Testis (tissue), 2 donors: ENCODE measurements at regions not wholly inside any gene's neighbourhood (a gene's known extent, or its start where the extent isn't known, plus 50 kb on each side); places are given as distances from the start of the nearest gene placed in this dataset.

ENCODE experiments used
- DNase-seq: peaks from one replicate; pipeline ENCODE4 v3.0.0-alpha.2; 2019
- H3K27ac ChIP-seq, 2 donors: fragments of 200-600 bp; sonication (generic); one replicate each; pipeline ENCODE4 v1.5.1; 2019
- H3K27me3 ChIP-seq: fragments of 200-600 bp; sonication (generic); one replicate; pipeline ENCODE4 v1.5.1; 2019
- H3K36me3 ChIP-seq: fragments of 200-600 bp; sonication (generic); one replicate; pipeline ENCODE4 v1.5.1; 2017; ENCODE audit warnings: low read depth; ENCODE audit errors: missing control alignments
- H3K4me1 ChIP-seq: fragments of 200-600 bp; sonication (generic); one replicate; pipeline ENCODE4 v1.5.1; 2019
- H3K4me3 ChIP-seq, 2 donors: fragments of 200-600 bp; sonication (generic); one replicate each; pipeline ENCODE4 v1.5.1; 2017 to 2019
- H3K9me3 ChIP-seq: fragments of 200-600 bp; sonication (generic); one replicate; pipeline ENCODE4 v1.5.1; 2017
- CTCF ChIP-seq, 3 experiments: fragments of 450-650 bp in 2 of 3; fragments of 200-600 bp in 1 of 3; sonication (generic) in 1 of 3; IDR thresholded peaks; one replicate each; pipeline ENCODE4 v1.5.1; 2016 to 2019; ENCODE audit warnings: antibody characterized with exemption in 3 of 3, mild to moderate bottlenecking in 2 of 3, moderate library complexity in 1 of 3
- POLR2A ChIP-seq: fragments of 450-650 bp; IDR thresholded peaks from one replicate; pipeline ENCODE4 v1.6.1; 2017; ENCODE audit warnings: antibody characterized with exemption, mild to moderate bottlenecking, moderate library complexity
- WGBS, 2 donors: methylation state at CpG; one replicate each; pipeline ENCODE4 v1.1.5; 2018; 5-methylcytosine and 5-hydroxymethylcytosine counted together
- intact Hi-C: fragments of 100-400 bp; cut with DNase I; formaldehyde crosslinking; loops from one replicate; pipeline ENCODE4 v1.15.1; 2023; ENCODE audit warnings: low total_unique reads

- Histone ChIP-seq H3K9me3 (no peaks in the 10 kb centered on the region), H3K4me3 (no peak overlapping the region), H3K27ac (no peak overlapping the region), H3K4me1 (no peaks in the 10 kb centered on the region), H3K27me3 (no peaks in the 10 kb centered on the region), H3K36me3 (no peaks in the 10 kb centered on the region)
- TF ChIP-seq CTCF (IDR thresholded peaks at IDR 0.05) (no peak), POLR2A (no peak)
- intact Hi-C loops, result no loop called here
- WGBS, 2 donors, result 59 to 76% methylated on average over 5 of the region's 5 CpGs
- DNase-seq, result no peak
These were observed 221.8 kb upstream of the KLF3 start for GRCh38 chr4:38442073-38442788.

GRCh38 chr4:38449506-38450174, 214.4 kb upstream of the KLF3 start:
- no peaks in the 10 kb centered on the region for H3K27me3 ChIP-seq
- no peaks in the 10 kb centered on the region for H3K36me3 ChIP-seq
- H3K4me3 ChIP-seq, result no peak overlapping the region
- intact Hi-C loops, result no loop called here
- WGBS, 2 donors, result 90 to 91% methylated on average over 7 of the region's 7 CpGs
- TF ChIP-seq POLR2A, result no peak
- TF ChIP-seq CTCF (IDR thresholded peaks at IDR 0.05), result no peak
- no peak overlapping the region for H3K27ac ChIP-seq
- DNase-seq, result no peak
- no peaks in the 10 kb centered on the region for H3K4me1 ChIP-seq
- H3K9me3 ChIP-seq, result no peaks in the 10 kb centered on the region

- H3K27ac ChIP-seq, result no peak overlapping the region
- H3K4me3 ChIP-seq, result no peak overlapping the region
- TF ChIP-seq POLR2A (no peak), CTCF (IDR thresholded peaks at IDR 0.05) (no peak)
- H3K9me3 ChIP-seq, result no peaks in the 10 kb centered on the region
- no peaks in the 10 kb centered on the region for H3K27me3 ChIP-seq
- intact Hi-C loops, result no loop called here
- DNase-seq, result no peak
- no peaks in the 10 kb centered on the region for H3K36me3 ChIP-seq
- H3K4me1 ChIP-seq, result no peaks in the 10 kb centered on the region
These were observed 212.0 kb upstream of the KLF3 start for GRCh38 chr4:38452009-38452408.

GRCh38 chr4:38452542-38452941, 211.5 kb upstream of the KLF3 start:
- 73 to 91% methylated on average over 3 of the region's 3 CpGs for WGBS, 2 donors
- Histone ChIP-seq H3K9me3 (no peaks in the 10 kb centered on the region), H3K27ac (no peak overlapping the region), H3K4me3 (no peak overlapping the region), H3K4me1 (no peaks in the 10 kb centered on the region), H3K36me3 (no peaks in the 10 kb centered on the region), H3K27me3 (no peaks in the 10 kb centered on the region)
- intact Hi-C loops, result no loop called here
- no peak for DNase-seq
- no peak for TF ChIP-seq POLR2A
- TF ChIP-seq CTCF (IDR thresholded peaks at IDR 0.05), result no peak
